Breast epithelium (tissue), 3 donors: ENCODE measurements at regions not wholly inside any gene's neighbourhood (a gene's known extent, or its start where the extent isn't known, plus 50 kb on each side); places are given as distances from the start of the nearest gene placed in this dataset.

ENCODE experiments used
- CTCF ChIP-seq, 3 donors: fragments of 450-650 bp; IDR thresholded peaks; one replicate each; pipeline ENCODE4 v1.5.1; 2016 to 2017; ENCODE audit warnings: antibody characterized with exemption in 3 of 3, mild to moderate bottlenecking in 3 of 3, moderate library complexity in 3 of 3
- POLR2A ChIP-seq: fragments of 450-650 bp; IDR thresholded peaks from one replicate; pipeline ENCODE4 v1.6.1; 2016; ENCODE audit warnings: antibody characterized with exemption, mild to moderate bottlenecking, moderate library complexity
- POLR2AphosphoS5 ChIP-seq, 3 donors: sonication (generic); formaldehyde crosslinking; IDR thresholded peaks; one replicate each; pipeline ENCODE4 v1.6.1; 2017; ENCODE audit warnings: antibody characterized with exemption in 3 of 3

GRCh38 chr11:37557990-37558389 is 960.0 kb upstream of the RAG2 start:
- TF ChIP-seq CTCF (IDR thresholded peaks at IDR 0.05) (no peak), POLR2A (no peak), POLR2AphosphoS5 (IDR thresholded peaks at IDR 0.05) (no peak)
